Occipital lobe (tissue), 1 donor: ENCODE measurements at regions not wholly inside any gene's neighbourhood (a gene's known extent, or its start where the extent isn't known, plus 50 kb on each side); places are given as distances from the start of the nearest gene placed in this dataset.

ENCODE experiments used
- DNase-seq: peaks from one replicate; lab custom pipeline; 2025; lab: John Stamatoyannopoulos, UW

- DNase-seq: no peak
Measured at GRCh38 chr13:103394618-103395017, 328.4 kb upstream of the SLC10A2 start.

- no peak for DNase-seq
Measured at GRCh38 chr13:103391936-103392335, 325.7 kb upstream of the SLC10A2 start.

GRCh38 chr13:103388839-103389238 is 322.6 kb upstream of the SLC10A2 start:
- no peak for DNase-seq

- no peak for DNase-seq
Measured at GRCh38 chr13:103386341-103386740, 320.1 kb upstream of the SLC10A2 start.

- DNase-seq: no peak
Measured at GRCh38 chr13:103373916-103374315, 307.7 kb upstream of the SLC10A2 start.

- DNase-seq: no peak
Measured at GRCh38 chr13:103371271-103371670, 305.1 kb upstream of the SLC10A2 start.

- DNase-seq: no peak
Measured at GRCh38 chr13:103370790-103371189, 304.6 kb upstream of the SLC10A2 start.

GRCh38 chr13:103358255-103358932 is 292.2 kb upstream of the SLC10A2 start:
- DNase-seq: no peak

- no peak for DNase-seq
Measured at GRCh38 chr13:103356226-103356864, 290.1 kb upstream of the SLC10A2 start.

- DNase-seq: no peak
Measured at GRCh38 chr13:103354171-103354570, 288.0 kb upstream of the SLC10A2 start.

- no peak for DNase-seq
Measured at GRCh38 chr13:103351035-103351828, 285.0 kb upstream of the SLC10A2 start.

GRCh38 chr13:103350147-103350546 is 283.9 kb upstream of the SLC10A2 start:
- DNase-seq: no peak

GRCh38 chr13:103349211-103349980 is 283.2 kb upstream of the SLC10A2 start:
- no peak for DNase-seq

GRCh38 chr13:103335241-103335640 is 269.0 kb upstream of the SLC10A2 start:
- no peak for DNase-seq

GRCh38 chr13:103331924-103332323 is 265.7 kb upstream of the SLC10A2 start:
- no peak for DNase-seq

GRCh38 chr13:103328899-103329298 is 262.7 kb upstream of the SLC10A2 start:
- DNase-seq: no peak

GRCh38 chr13:103326326-103326725 is 260.1 kb upstream of the SLC10A2 start:
- no peak for DNase-seq

- no peak for DNase-seq
Measured at GRCh38 chr13:103325672-103326071, 259.5 kb upstream of the SLC10A2 start.

GRCh38 chr13:103324641-103325040 is 258.4 kb upstream of the SLC10A2 start:
- no peak for DNase-seq

- DNase-seq: no peak
Measured at GRCh38 chr13:103315711-103316110, 249.5 kb upstream of the SLC10A2 start.

- DNase-seq: no peak
Measured at GRCh38 chr13:103312467-103312866, 246.2 kb upstream of the SLC10A2 start.

GRCh38 chr13:103308667-103309066 is 242.4 kb upstream of the SLC10A2 start:
- DNase-seq: no peak
